ENCODE measurements at regions not wholly inside any gene's neighbourhood (a gene's known extent, or its start where the extent isn't known, plus 50 kb on each side); places are given as distances from the start of the nearest gene placed in this dataset.

- TF ChIP-seq POLR2AphosphoS5 (IDR thresholded peaks at IDR 0.05; ENCODE audit: low read depth, low read length) (no peak), ADNP (CRISPR knock-in tag; IDR thresholded peaks at IDR 0.05) (no peak), ZNF253 (CRISPR knock-in tag; IDR thresholded peaks at IDR 0.05; ENCODE audit: borderline replicate concordance) (no peak), TBP (CRISPR knock-in tag; IDR thresholded peaks at IDR 0.05) (no peak), ATF3 (CRISPR knock-in tag; IDR thresholded peaks at IDR 0.05) (no peak), CBFB (CRISPR knock-in tag; IDR thresholded peaks at IDR 0.05) (no peak), MED1 (CRISPR knock-in tag; IDR thresholded peaks at IDR 0.05) (no peak), LBX2 (CRISPR knock-in tag; IDR thresholded peaks at IDR 0.05; ENCODE audit: borderline replicate concordance) (no peak), SRSF1 (optimal IDR thresholded peaks at IDR 0.05; ENCODE audit: low read depth, low read length) (no peak), CTCF (CRISPR knock-in tag; IDR thresholded peaks at IDR 0.05) (no peak), RNF2 (conservative IDR thresholded peaks at IDR 0.05; ENCODE audit: low read depth) (no peak)
- TF ChIP-seq, protein P1, sequence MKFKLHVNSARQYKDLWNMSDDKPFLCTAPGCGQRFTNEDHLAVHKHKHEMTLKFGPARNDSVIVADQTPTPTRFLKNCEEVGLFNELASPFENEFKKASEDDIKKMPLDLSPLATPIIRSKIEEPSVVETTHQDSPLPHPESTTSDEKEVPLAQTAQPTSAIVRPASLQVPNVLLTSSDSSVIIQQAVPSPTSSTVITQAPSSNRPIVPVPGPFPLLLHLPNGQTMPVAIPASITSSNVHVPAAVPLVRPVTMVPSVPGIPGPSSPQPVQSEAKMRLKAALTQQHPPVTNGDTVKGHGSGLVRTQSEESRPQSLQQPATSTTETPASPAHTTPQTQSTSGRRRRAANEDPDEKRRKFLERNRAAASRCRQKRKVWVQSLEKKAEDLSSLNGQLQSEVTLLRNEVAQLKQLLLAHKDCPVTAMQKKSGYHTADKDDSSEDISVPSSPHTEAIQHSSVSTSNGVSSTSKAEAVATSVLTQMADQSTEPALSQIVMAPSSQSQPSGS (CRISPR knock-in tag; IDR thresholded peaks at IDR 0.05), result no peak
- TF ChIP-seq, protein P2, sequence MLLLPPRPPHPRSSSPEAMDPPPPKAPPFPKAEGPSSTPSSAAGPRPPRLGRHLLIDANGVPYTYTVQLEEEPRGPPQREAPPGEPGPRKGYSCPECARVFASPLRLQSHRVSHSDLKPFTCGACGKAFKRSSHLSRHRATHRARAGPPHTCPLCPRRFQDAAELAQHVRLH (CRISPR knock-in tag; IDR thresholded peaks at IDR 0.05; ENCODE audit: borderline replicate concordance, low read depth), result no peak
These were observed 53.2 kb upstream of the ADRA2C start for GRCh38 chr4:3712936-3713335.
